Subcutaneous abdominal adipose tissue (tissue), 5 donors: ENCODE measurements at regions not wholly inside any gene's neighbourhood (a gene's known extent, or its start where the extent isn't known, plus 50 kb on each side); places are given as distances from the start of the nearest gene placed in this dataset.

Experiments
- H3K27ac ChIP-seq: one replicate; pipeline ENCODE4 v1.7.0; 2013; ENCODE audit warnings: low read depth, mild to moderate bottlenecking, inconsistent platforms, low read length, moderate library complexity
- H3K27me3 ChIP-seq, 5 donors: one replicate each; pipeline ENCODE4 v1.7.0; 2013; ENCODE audit warnings: low read length in 5 of 5, inconsistent platforms in 1 of 5; ENCODE audit not compliant: control insufficient read depth in 5 of 5, insufficient read depth in 4 of 5
- H3K36me3 ChIP-seq, 5 donors: one replicate each; pipeline ENCODE4 v1.7.0; 2013; ENCODE audit warnings: low read length in 5 of 5; ENCODE audit not compliant: control insufficient read depth in 5 of 5, insufficient read depth in 5 of 5
- H3K4me1 ChIP-seq, 5 donors: one replicate each; pipeline ENCODE4 v1.7.0; 2013; ENCODE audit warnings: low read length in 5 of 5, mild to moderate bottlenecking in 3 of 5, moderate library complexity in 1 of 5; ENCODE audit not compliant: control insufficient read depth in 5 of 5, insufficient read depth in 5 of 5
- H3K4me3 ChIP-seq, 5 donors: one replicate each; pipeline ENCODE4 v1.7.0; 2013; ENCODE audit warnings: low read length in 5 of 5, low read depth in 1 of 5
- H3K9ac ChIP-seq, 5 donors: one replicate each; pipeline ENCODE4 v1.7.0; 2013; ENCODE audit warnings: low read length in 5 of 5, mild to moderate bottlenecking in 4 of 5, moderate library complexity in 3 of 5
- H3K9me3 ChIP-seq, 5 donors: one replicate each; pipeline ENCODE4 v1.7.0; 2013; ENCODE audit warnings: low read length in 5 of 5; ENCODE audit not compliant: control insufficient read depth in 5 of 5
- donor health status: healthy.
- donor health status: healthy.
- donor health status: healthy.
- donor health status: healthy.
- donor health status: healthy.

DNA sequence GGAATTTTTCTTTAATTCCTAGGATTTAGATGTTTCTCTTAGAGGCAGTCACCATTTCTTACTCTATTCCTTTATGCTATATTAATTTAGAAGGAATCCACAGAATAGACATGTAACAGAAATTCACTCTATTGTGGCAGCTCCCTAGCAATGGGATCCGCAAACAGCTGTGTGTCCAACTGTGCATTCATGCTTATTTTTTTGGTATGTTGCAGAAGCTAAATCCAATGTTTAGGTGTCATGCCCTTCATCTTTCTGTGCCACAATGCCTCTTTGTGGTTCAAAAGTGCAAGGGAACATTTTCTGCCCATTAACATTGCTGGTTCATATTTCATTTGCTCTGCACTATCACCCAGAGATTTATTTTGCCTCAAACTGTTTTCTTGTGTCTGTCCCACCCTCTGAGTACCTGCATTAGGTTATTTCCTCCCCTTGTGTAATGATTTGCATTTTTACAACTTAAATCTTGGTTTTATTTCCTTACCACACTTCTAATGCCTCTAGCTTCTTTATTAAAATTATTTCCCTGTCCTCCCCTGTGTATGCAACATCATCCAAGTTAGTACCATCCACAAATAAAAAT, 816.5 kb downstream of the EFNA5 start:
- Histone ChIP-seq H3K36me3 (no peaks in the 10 kb centered on the region), H3K27ac (no peak overlapping the region), H3K4me1 (no peaks in the 10 kb centered on the region), H3K27me3 (no peaks in the 10 kb centered on the region), H3K4me3 (no peak overlapping the region), H3K9ac (no peak overlapping the region), H3K9me3 (no peaks in the 10 kb centered on the region)

DNA sequence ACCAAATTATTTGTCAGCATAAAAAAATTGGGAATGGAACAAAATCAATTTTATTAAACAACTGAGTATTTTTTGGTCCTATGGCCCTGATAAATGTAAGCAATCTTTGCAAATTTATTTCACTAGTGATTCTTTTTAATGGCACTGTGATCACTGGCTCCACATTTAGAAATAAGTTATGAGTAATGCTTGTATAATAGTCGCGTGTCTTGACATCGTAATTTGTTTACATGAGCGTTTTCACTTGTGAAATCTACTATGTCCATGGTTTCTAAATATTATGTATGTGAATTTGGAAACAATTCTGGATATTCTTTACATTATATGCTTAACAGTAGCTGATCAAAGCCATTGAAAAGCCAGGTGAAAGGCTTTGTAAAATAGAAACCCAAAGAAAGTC, 817.5 kb downstream of the EFNA5 start:
- Histone ChIP-seq H3K9ac (no peak overlapping the region), H3K36me3 (no peaks in the 10 kb centered on the region), H3K4me1 (no peaks in the 10 kb centered on the region), H3K27ac (no peak overlapping the region), H3K27me3 (no peaks in the 10 kb centered on the region), H3K9me3 (no peaks in the 10 kb centered on the region), H3K4me3 (no peak overlapping the region)

DNA sequence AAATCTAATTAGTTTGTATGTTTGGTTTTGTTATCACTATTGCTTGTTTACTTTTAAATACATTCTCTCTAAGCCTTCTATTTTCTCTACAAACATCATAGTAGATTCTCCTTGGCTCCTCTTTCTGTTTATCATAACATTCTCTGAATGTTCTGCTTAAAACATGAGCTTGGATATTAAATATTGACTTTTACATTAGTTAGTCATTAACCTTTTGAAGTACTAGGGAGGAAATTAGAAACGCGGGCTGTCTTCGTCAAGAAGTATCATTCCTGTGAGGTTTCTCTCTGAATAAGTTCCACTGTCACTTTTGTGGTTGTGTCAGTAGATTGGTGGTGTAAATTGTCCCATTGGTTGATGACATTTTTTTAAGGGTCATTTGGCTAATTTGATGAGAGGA, 821.5 kb downstream of the EFNA5 start:
- H3K4me1 ChIP-seq: no peaks in the 10 kb centered on the region
- H3K4me3 ChIP-seq: no peak overlapping the region
- no peaks in the 10 kb centered on the region for H3K9me3 ChIP-seq
- H3K36me3 ChIP-seq: no peaks in the 10 kb centered on the region
- H3K27me3 ChIP-seq: no peaks in the 10 kb centered on the region
- no peak overlapping the region for H3K9ac ChIP-seq
- no peak overlapping the region for H3K27ac ChIP-seq

DNA sequence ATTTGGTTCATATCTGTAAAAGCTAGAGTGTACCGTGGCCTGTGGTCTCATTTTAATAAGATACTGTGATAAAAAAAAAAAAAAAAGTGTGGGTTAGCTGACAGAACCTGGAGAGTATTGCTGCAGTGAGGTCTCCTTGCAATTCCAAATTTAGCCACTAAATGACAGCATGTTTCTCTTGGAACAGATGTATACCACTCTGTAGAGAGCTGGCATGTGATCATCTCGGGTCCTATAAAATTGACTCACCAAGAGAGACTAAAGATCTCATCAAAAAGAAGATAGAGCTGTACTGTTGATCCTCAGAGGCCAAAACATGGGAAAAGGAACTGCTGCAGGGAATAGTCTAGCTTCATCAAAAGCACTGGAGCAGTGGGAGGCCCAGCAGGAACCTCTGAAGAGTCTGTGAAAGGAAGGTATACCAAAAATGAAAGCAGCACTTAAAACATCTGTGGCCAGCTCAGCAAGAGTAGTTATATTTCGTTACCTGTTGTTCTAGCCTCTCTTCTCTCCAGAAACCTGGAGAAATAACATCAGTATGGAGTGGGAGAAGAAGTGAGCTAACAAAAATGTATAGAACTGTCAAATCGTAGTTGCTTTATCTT, 826.8 kb downstream of the EFNA5 start:
- no peak overlapping the region for H3K9ac ChIP-seq
- H3K27me3 ChIP-seq: no peaks in the 10 kb centered on the region
- H3K4me3 ChIP-seq: no peak overlapping the region
- no peaks in the 10 kb centered on the region for H3K36me3 ChIP-seq
- H3K27ac ChIP-seq: no peak overlapping the region
- H3K4me1 ChIP-seq: no peaks in the 10 kb centered on the region
- H3K9me3 ChIP-seq: no peaks in the 10 kb centered on the region

DNA sequence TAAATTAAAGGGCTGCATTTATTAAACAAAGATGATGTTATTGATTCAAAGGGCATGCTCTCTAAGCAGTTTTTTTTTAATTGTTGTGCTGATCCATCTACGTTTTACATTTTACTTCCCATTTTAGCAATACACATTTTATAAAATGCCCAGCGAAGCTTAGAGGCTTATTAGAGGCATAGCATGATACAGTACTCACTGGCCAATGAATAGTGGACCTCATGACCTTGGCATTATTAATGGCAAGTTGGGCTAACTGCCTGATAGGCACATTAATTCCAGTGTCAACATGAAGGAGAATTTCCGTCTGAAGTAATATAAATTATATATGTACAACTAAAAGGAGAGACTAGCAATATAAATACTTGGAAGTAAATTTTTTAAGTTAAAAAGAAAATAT, 837.2 kb downstream of the EFNA5 start:
- Histone ChIP-seq H3K9ac (no peak overlapping the region), H3K27me3 (no peaks in the 10 kb centered on the region), H3K27ac (no peak overlapping the region), H3K36me3 (no peaks in the 10 kb centered on the region), H3K4me3 (no peak overlapping the region), H3K9me3 (no peaks in the 10 kb centered on the region), H3K4me1 (no peaks in the 10 kb centered on the region)

DNA sequence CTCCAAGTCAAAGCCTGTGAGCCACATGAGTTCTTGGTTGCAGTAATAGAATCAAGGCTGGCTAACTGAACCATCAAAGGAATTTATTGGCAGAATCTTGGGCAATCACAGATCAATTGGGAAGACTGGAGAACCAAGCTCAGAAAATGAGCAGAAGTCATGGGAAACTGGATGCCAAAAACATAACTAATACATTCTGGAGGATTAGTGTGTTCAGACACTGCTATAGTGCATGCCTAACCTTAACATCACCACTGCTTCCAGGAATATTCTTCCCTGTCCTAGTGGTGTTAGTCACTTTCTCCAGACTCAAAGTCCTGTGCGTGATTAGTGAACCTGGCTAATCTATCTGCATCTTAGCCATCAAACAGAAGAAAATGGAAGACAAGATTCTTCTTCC, 843.7 kb downstream of the EFNA5 start:
- Histone ChIP-seq H3K4me3 (no peak overlapping the region), H3K27me3 (no peaks in the 10 kb centered on the region), H3K4me1 (no peaks in the 10 kb centered on the region), H3K27ac (no peak overlapping the region), H3K36me3 (no peaks in the 10 kb centered on the region), H3K9me3 (no peaks in the 10 kb centered on the region), H3K9ac (no peak overlapping the region)

DNA sequence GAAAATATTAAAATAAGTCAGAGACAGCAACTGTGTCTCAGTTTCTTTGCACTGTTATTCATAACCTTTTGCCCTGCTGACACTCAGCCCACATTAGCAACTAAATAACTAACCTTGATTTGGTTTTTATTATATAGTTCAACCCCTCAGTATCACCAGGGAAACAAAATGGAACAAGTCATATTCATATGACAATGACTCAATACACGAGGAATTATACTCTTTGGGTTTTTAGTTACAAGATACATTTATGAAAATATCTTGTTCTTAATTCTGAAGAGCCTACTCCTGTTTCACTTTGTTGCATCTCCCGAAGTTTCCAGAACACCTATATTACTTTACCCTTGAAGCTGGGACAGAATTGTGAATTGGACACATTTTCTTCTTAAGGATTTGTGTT, 845.4 kb downstream of the EFNA5 start:
- Histone ChIP-seq H3K4me1 (no peaks in the 10 kb centered on the region), H3K4me3 (no peak overlapping the region), H3K27me3 (no peaks in the 10 kb centered on the region), H3K9me3 (no peaks in the 10 kb centered on the region), H3K9ac (no peak overlapping the region), H3K27ac (no peak overlapping the region), H3K36me3 (no peaks in the 10 kb centered on the region)

DNA sequence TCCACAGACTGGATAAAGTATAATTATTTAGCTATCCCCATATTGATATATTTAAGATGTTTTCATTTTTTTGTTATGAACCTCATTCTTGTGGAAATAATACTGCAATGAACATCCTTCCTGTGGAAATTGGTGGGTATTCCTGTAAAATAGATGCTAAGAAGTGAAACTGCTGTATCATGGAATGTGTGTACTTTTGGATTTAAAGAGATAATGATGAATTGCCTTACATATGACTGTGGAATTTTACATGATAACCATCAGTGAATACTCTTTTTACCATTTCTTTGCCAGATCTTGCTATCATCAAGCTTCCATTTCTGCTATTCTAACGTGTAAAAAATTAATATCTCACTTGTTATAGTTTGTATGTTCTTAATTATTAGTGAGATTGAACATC, 847.9 kb downstream of the EFNA5 start:
- Histone ChIP-seq H3K27me3 (no peaks in the 10 kb centered on the region), H3K36me3 (no peaks in the 10 kb centered on the region), H3K27ac (no peak overlapping the region), H3K9ac (no peak overlapping the region), H3K4me1 (no peaks in the 10 kb centered on the region), H3K4me3 (no peak overlapping the region), H3K9me3 (no peaks in the 10 kb centered on the region)

DNA sequence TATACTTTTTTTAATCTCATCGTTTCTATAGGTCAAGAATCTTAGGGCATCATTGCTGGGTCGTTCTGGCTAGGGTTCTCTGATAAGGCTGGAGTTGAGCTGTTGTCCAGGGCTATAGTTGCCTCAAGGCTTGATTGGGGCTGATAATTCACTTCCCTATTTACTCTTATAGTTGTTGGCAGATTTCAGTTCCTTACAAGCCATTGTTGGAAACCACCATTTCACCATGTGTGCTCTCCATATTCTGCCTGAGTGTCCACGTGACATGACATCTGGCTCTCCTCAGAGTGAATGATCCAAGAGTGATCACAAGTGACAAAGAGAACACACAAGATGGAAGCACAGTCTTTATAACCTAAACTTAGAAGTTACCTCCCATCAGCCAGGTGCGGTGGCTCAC, 852.2 kb downstream of the EFNA5 start:
- Histone ChIP-seq H3K27me3 (no peaks in the 10 kb centered on the region), H3K9ac (no peak overlapping the region), H3K27ac (no peak overlapping the region), H3K4me1 (no peaks in the 10 kb centered on the region), H3K9me3 (no peaks in the 10 kb centered on the region), H3K4me3 (no peak overlapping the region), H3K36me3 (no peaks in the 10 kb centered on the region)

DNA sequence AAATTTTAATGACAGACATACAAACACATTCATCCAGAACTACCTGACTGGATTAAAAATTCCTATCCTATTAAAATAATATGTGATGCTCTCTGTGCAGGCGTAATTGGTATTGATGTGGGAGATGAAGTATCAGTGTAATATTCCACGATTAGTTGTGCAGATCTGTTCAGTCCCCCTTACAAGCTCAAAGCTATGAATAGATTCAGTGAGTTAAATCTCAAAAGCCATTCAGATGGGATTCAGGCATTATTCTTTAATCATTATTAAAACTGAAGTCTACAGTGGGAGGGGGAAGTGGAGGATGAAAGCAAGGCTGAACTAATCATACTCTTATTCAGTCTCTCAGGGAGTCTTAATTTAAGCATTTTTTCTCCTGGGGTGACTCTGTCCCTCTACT, 855.8 kb downstream of the EFNA5 start:
- Histone ChIP-seq H3K36me3 (no peaks in the 10 kb centered on the region), H3K27me3 (no peaks in the 10 kb centered on the region), H3K9me3 (no peaks in the 10 kb centered on the region), H3K4me3 (no peak overlapping the region), H3K9ac (no peak overlapping the region), H3K27ac (no peak overlapping the region), H3K4me1 (no peaks in the 10 kb centered on the region)

DNA sequence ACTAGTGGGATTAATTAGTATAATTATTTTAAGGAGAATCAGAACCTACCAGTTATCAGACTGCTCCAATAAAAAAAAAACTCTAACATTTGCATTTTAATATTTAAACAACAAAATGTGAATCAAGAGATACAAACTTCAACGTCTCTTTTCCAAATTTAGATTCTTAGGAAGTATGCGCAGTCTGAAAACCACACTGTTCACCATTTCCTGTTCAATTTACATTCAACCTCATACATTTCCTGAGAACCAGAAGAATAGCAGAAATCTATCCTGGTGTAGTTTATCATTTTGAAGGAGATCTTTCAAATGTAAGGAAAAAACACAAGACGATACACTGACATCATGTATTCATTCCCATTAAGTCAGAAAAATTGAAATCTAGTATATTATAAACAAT, 869.2 kb downstream of the EFNA5 start:
- Histone ChIP-seq H3K27ac (no peak overlapping the region), H3K4me1 (no peaks in the 10 kb centered on the region), H3K4me3 (no peak overlapping the region), H3K9ac (no peak overlapping the region), H3K9me3 (no peaks in the 10 kb centered on the region), H3K36me3 (no peaks in the 10 kb centered on the region), H3K27me3 (no peaks in the 10 kb centered on the region)
